ENCODE measurements at regions not wholly inside any gene's neighbourhood (a gene's known extent, or its start where the extent isn't known, plus 50 kb on each side); places are given as distances from the start of the nearest gene placed in this dataset.
"Not testable (repeated sequence)": the region's sequence is repeated elsewhere in the genome, so short reads cannot be mapped to it uniquely, and the experiment has no call there.

DNA sequence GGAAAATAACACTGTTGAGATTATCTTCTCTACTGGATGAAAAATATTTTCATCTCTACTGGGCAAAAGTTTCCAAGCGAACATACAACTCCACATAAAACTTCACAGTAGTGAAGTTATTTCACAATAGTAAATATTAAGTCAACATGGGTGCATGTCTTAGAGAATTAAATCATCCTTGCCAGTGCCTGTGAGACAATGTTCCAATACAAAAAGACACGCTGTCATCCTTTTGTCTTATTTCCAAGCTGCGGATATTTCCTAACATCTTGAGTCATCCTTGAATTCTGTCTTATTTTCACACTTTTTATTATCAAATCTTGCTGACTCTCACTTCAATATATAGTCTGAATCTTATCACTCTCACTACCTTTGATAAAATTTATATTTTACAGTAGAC is 142.9 kb upstream of the KITLG start:
- TF ChIP-seq, protein P1, sequence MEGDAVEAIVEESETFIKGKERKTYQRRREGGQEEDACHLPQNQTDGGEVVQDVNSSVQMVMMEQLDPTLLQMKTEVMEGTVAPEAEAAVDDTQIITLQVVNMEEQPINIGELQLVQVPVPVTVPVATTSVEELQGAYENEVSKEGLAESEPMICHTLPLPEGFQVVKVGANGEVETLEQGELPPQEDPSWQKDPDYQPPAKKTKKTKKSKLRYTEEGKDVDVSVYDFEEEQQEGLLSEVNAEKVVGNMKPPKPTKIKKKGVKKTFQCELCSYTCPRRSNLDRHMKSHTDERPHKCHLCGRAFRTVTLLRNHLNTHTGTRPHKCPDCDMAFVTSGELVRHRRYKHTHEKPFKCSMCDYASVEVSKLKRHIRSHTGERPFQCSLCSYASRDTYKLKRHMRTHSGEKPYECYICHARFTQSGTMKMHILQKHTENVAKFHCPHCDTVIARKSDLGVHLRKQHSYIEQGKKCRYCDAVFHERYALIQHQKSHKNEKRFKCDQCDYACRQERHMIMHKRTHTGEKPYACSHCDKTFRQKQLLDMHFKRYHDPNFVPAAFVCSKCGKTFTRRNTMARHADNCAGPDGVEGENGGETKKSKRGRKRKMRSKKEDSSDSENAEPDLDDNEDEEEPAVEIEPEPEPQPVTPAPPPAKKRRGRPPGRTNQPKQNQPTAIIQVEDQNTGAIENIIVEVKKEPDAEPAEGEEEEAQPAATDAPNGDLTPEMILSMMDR (IDR thresholded peaks at IDR 0.05), result no peak
- DNase-seq (ENCODE audit: low spot score) (no peak), ATAC-seq (ENCODE audit: low FRiP score) (no peak)

DNA sequence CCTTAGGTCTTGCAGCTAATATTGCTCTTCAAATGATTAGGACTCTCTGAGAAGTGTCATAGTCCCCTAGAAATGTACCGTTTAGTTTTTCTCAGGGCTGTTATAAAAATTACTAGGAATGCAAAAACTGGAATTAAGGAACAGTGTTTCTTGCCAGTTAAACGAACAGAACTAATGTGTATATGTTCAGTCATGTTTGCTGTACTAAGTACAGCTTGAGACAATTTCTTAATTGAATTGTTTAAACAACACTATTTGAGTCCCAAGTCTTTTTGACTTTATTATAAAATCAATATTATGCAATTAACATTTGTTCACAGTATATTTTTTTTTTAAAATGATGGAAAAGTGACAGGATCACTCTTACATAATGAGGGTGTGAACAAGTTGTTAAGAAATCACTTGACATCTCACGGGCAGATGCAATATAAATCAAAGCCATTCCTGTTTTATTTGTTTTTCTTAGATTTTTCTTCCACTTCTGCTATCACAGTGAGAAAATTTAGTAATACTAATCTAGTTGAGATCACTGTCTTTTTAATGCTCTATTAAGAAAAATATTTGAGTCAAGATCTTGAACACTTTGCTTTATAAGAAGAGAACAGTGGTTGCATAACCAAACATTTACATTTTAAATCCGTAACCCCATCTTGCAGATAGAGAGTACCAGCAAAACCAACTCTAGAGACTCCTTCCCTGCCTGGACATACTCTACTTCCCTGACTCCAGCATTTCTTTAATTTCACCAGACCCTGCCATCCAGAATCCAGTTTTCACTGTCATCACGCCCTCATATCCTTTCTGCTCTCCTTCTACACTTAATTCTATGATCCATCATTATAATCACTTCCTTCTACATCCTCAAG is 140.7 kb upstream of the KITLG start:
- ATAC-seq (ENCODE audit: low FRiP score) (no peak), DNase-seq (ENCODE audit: low spot score) (no peak)
- TF ChIP-seq, protein P1 (IDR thresholded peaks at IDR 0.05), result no peak

DNA sequence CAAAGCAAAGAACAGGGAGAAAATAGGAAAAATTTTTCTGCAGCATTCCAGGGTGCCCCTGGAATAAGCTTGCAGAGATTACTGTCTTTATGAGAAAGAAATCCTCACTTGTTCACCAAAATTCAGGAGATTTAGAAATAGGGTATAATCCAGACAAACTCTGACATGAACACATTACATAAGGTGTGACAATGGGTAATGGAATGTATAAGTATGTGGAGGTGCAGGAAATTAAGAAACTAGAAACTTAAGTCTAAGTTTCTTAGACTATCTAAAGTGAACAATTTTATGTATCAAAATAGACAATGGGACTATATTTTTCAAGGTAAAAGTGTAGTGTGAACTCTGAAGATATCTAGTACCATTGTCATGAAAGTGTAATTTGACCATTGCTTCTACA is 140.0 kb upstream of the KITLG start:
- no peak for ATAC-seq (ENCODE audit: low FRiP score)
- no peak for DNase-seq (ENCODE audit: low spot score)
- TF ChIP-seq, protein P1 (IDR thresholded peaks at IDR 0.05), result no peak

DNA sequence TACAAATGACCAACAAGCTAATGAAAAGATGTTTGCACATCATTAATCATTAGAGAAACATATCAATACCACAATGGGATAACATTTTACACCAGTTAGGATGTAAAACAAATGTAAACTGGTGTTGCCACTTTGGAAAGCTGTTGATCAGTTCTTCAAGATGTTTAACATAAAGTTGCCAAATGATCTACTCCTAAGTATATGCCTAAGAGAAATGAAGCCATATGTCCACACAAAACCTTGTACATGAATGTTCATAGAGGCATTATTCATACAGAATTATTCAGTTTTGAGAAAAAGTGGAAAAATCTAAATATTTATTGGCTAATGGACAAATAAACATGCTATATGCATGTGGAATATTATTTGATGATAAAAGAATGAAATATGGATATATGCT is 136.9 kb upstream of the KITLG start:
- ATAC-seq (ENCODE audit: low FRiP score), result no peak
- TF ChIP-seq, protein P1 (IDR thresholded peaks at IDR 0.05), result no peak
- no peak for DNase-seq (ENCODE audit: low spot score)

DNA sequence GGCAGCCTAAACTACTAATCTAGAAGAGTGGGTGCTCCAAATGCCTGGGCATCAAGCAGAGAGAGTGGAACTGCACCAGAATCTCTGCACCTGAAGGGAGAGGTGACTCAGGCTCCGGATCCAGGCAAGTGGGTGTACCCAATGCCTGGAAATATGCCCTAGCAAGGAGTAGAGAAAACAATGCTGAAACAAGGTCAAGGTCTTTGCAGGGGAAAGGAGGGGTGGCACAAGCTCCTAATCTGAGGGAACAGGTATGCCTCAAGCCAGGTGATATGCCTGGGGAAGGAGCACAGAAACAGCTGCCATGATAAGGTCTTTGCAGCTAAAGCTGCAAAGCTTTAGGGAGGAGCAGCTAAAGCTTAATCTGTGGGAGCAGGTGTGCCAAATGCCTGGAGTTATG is 136.0 kb upstream of the KITLG start:
- no peak for ATAC-seq (ENCODE audit: low FRiP score)
- TF ChIP-seq, protein P1 (IDR thresholded peaks at IDR 0.05), result no peak
- no peak for DNase-seq (ENCODE audit: low spot score)

DNA sequence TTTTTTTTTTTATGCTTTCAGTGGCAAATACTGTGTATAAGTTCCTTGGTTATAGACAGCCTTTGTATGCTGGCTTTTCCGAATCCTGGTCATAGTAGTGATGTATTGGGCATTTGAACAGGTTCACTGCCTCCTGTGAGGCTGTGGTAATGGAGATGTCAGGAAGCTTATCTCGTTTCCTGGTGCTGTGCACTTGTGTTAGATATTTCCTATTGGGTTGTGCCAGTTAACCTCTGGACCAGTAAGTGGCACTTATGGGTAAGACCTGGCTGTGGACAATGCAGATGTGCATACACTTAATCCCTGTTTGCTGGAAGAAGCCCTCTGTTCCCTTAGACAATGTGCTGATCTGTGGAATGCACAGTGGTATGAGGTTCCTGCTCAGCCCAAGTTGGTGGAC is 135.4 kb upstream of the KITLG start:
- DNase-seq (ENCODE audit: low spot score), result no peak
- TF ChIP-seq, protein P1 (IDR thresholded peaks at IDR 0.05), result no peak
- ATAC-seq (ENCODE audit: low FRiP score), result no peak

DNA sequence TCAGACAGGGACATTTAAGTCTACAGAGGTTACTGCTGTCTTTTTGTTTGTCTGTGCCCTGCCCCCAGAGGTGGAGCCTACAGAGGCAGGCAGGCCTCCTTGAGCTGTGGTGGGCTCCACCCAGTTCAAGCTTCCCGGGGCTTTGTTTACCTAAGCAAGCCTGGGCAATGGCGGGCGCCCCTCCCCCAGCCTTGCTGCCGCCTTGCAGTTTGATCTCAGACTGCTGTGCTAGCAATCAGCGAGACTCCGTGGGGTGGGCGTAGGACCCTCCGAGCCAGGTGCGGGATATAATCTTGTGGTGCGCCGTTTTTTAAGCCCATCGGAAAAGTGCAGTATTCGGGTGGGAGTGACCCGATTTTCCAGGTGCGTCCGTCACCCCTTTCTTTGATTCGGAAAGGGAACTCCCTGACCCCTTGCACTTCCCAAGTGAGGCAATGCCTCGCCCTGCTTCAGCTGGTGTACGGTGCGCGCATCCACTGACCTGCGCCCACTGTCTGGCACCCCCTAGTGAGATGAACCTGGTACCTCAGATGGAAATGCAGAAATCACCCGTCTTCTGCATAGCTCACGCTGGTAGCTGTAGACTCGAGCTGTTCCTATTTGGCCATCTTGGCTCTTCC is 134.1 kb upstream of the KITLG start:
- ATAC-seq (ENCODE audit: low FRiP score); DNase-seq (ENCODE audit: low spot score): not testable (repeated sequence)
